HL-60 (cell line): ENCODE measurements at regions not wholly inside any gene's neighbourhood (a gene's known extent, or its start where the extent isn't known, plus 50 kb on each side); places are given as distances from the start of the nearest gene placed in this dataset.

Experiments used
- DNase-seq, 2 experiments: peaks; one replicate each; pipeline ENCODE4 v3.0.0-alpha.2; 2010 to 2020; ENCODE audit warnings: low read depth in 1 of 2, low spot score in 1 of 2
- H3K27ac ChIP-seq: fragments of 250-450 bp; sonication (Bioruptor Pico); replicated peaks from 2 replicates; pipeline ENCODE4 v1.5.1; 2020; ENCODE audit warnings: mild to moderate bottlenecking, moderate library complexity
- H3K27me3 ChIP-seq: fragments of 250-450 bp; sonication (Bioruptor Pico); 2 replicates; pipeline ENCODE4 v1.5.1; 2021; ENCODE audit warnings: mild to moderate bottlenecking, moderate library complexity; ENCODE audit not compliant: insufficient read depth, poor library complexity, severe bottlenecking
- H3K4me3 ChIP-seq: replicated peaks from 2 replicates; pipeline ENCODE4 v1.5.1; 2011; ENCODE audit warnings: mild to moderate bottlenecking, control low read depth, low read length; ENCODE audit not compliant: insufficient read depth
- GABPA ChIP-seq: IDR thresholded peaks from 2 replicates; pipeline ENCODE4 v1.6.1; 2012; ENCODE audit warnings: low read depth
- POLR2AphosphoS5 ChIP-seq: IDR thresholded peaks from 2 replicates; pipeline ENCODE4 v1.6.1; 2012; ENCODE audit warnings: low read depth
- SPI1 ChIP-seq: IDR thresholded peaks from 2 replicates; pipeline ENCODE4 v1.6.1; 2012; ENCODE audit warnings: low read depth, mild to moderate bottlenecking, borderline replicate concordance
- TF ChIP-seq, protein P1 (sequence below): IDR thresholded peaks from 2 replicates; pipeline ENCODE4 v1.6.1; 2012; ENCODE audit warnings: low read depth; ENCODE audit not compliant: insufficient replicate concordance
- TF ChIP-seq, protein P2 (sequence below): IDR thresholded peaks from one replicate; pipeline ENCODE4 v1.5.1; 2011; ENCODE audit warnings: low read length, control low read depth, inconsistent platforms; ENCODE audit not compliant: insufficient read depth

DNA sequence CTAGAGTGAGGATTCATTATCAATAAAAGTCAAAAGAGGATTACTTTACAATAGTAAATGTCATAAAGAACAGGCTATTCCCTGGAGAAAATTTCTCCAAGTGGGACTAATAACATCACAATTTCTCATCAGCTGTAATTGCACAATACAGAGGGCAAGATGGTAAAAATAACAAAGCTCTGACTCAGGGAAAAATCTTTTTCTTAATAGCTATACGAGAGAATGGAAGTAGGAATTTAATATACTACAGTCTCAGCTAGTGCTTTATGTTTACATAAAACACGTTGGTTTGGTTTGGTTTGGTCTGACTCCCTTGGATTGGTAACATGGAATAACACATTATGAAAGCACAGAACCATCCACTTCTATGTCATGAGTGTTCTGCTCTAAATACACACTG lies 397.6 kb downstream of the LRRIQ3 start:
- Histone ChIP-seq H3K27ac (no peak overlapping the region), H3K4me3 (no peak overlapping the region), H3K27me3 (no peaks in the 10 kb centered on the region)
- TF ChIP-seq POLR2AphosphoS5 (no peak), SPI1 (no peak), GABPA (no peak)
- TF ChIP-seq, protein P1, sequence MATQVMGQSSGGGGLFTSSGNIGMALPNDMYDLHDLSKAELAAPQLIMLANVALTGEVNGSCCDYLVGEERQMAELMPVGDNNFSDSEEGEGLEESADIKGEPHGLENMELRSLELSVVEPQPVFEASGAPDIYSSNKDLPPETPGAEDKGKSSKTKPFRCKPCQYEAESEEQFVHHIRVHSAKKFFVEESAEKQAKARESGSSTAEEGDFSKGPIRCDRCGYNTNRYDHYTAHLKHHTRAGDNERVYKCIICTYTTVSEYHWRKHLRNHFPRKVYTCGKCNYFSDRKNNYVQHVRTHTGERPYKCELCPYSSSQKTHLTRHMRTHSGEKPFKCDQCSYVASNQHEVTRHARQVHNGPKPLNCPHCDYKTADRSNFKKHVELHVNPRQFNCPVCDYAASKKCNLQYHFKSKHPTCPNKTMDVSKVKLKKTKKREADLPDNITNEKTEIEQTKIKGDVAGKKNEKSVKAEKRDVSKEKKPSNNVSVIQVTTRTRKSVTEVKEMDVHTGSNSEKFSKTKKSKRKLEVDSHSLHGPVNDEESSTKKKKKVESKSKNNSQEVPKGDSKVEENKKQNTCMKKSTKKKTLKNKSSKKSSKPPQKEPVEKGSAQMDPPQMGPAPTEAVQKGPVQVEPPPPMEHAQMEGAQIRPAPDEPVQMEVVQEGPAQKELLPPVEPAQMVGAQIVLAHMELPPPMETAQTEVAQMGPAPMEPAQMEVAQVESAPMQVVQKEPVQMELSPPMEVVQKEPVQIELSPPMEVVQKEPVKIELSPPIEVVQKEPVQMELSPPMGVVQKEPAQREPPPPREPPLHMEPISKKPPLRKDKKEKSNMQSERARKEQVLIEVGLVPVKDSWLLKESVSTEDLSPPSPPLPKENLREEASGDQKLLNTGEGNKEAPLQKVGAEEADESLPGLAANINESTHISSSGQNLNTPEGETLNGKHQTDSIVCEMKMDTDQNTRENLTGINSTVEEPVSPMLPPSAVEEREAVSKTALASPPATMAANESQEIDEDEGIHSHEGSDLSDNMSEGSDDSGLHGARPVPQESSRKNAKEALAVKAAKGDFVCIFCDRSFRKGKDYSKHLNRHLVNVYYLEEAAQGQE = no peak
- TF ChIP-seq, protein P2, sequence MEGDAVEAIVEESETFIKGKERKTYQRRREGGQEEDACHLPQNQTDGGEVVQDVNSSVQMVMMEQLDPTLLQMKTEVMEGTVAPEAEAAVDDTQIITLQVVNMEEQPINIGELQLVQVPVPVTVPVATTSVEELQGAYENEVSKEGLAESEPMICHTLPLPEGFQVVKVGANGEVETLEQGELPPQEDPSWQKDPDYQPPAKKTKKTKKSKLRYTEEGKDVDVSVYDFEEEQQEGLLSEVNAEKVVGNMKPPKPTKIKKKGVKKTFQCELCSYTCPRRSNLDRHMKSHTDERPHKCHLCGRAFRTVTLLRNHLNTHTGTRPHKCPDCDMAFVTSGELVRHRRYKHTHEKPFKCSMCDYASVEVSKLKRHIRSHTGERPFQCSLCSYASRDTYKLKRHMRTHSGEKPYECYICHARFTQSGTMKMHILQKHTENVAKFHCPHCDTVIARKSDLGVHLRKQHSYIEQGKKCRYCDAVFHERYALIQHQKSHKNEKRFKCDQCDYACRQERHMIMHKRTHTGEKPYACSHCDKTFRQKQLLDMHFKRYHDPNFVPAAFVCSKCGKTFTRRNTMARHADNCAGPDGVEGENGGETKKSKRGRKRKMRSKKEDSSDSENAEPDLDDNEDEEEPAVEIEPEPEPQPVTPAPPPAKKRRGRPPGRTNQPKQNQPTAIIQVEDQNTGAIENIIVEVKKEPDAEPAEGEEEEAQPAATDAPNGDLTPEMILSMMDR = no peak
- DNase-seq = no peak

DNA sequence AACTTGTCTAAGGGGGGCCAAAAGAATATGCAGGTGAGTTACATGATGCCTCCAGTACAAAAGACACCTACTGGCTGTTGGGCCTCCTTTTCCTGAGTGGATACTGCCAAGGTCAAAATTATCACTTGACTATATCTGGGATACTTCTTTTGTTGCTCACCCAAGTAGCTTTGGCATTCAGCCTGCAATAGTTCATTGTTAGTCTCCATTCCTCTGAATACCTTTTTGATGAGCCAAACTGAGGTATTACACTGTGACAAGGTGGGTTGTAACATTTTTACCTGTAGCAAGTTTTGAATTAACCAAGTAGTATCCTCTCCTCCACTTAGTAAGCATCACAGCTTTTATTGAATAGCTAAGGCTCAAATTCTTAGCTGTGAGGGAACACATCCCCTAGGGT lies 408.0 kb downstream of the LRRIQ3 start:
- no peak overlapping the region for H3K27ac ChIP-seq
- H3K4me3 ChIP-seq = no peak overlapping the region
- H3K27me3 ChIP-seq = no peaks in the 10 kb centered on the region
- TF ChIP-seq SPI1 = no peak
- no peak for TF ChIP-seq POLR2AphosphoS5
- TF ChIP-seq, protein P2 = no peak
- TF ChIP-seq, protein P1 = no peak
- no peak for TF ChIP-seq GABPA
- no peak for DNase-seq

DNA sequence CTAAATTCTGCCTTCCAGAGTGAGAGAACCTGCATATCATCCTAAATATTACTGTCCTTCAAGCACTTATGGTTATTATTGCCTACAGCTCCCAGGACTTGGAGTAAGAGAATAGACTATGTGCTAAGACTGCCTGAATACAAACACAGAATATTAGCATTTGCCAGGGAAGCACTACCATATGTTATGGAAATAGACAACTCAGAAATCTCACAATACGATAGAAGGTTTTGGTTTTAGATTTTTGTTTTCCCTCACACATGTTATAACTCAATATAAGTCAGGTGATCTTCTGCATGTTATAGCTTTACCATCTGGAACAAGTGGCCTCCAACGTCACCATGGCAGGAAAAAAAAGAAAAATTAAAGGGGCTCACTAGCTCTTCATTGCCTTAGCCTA lies 413.9 kb downstream of the LRRIQ3 start:
- Histone ChIP-seq H3K4me3 (no peak overlapping the region), H3K27me3 (no peaks in the 10 kb centered on the region), H3K27ac (no peak overlapping the region)
- DNase-seq = no peak
- TF ChIP-seq SPI1 (no peak), GABPA (no peak), POLR2AphosphoS5 (no peak)
- TF ChIP-seq, protein P1 = no peak
- TF ChIP-seq, protein P2 = no peak
